A673 (cell line): ENCODE measurements at regions not wholly inside any gene's neighbourhood (a gene's known extent, or its start where the extent isn't known, plus 50 kb on each side); places are given as distances from the start of the nearest gene placed in this dataset.

Experiments
- CTCF ChIP-seq: fragments of 300-800, 200-600 bp; sonication (generic); conservative IDR thresholded peaks from 2 replicates; pipeline ENCODE4 v1.5.1; 2017; ENCODE audit warnings: low read depth, mild to moderate bottlenecking, antibody characterized with exemption, low read length, moderate library complexity, mixed read lengths
- EZH2 ChIP-seq: fragments of 200-600 bp; sonication (generic); IDR thresholded peaks from 2 replicates; pipeline ENCODE4 v1.6.1; 2017; ENCODE audit warnings: borderline replicate concordance, low read depth, mild to moderate bottlenecking, mixed read lengths, antibody characterized with exemption, low read length; ENCODE audit not compliant: poor library complexity, severe bottlenecking

- TF ChIP-seq CTCF (no peak), EZH2 (no peak)
Observed at GRCh38 chr11:121766991-121767390, 314.2 kb upstream of the SORL1-AS1 start.
